ENCODE measurements at regions not wholly inside any gene's neighbourhood (a gene's known extent, or its start where the extent isn't known, plus 50 kb on each side); places are given as distances from the start of the nearest gene placed in this dataset.

GRCh38 chr6:45806172-45806571, 209.5 kb downstream of the CLIC5 start:
- Histone ChIP-seq H4K20me1 (ENCODE audit: insufficient read depth, low read length) (no peaks in the 10 kb centered on the region), H3K27me3 (ENCODE audit: control insufficient read depth in 2 of 2, insufficient read depth in 2 of 2, low read length in 2 of 2) (no peaks in the 10 kb centered on the region), H3K27ac (ENCODE audit: low read depth in 1 of 2, low read length in 2 of 2) (no peak overlapping the region), H2AFZ (ENCODE audit: insufficient read depth, low read depth, low read length, poor library complexity, severe bottlenecking) (no peak overlapping the region), H3K36me3 (replicated peaks in 1 of 2; ENCODE audit: control insufficient read depth in 1 of 2, insufficient read depth in 2 of 2, low read length in 2 of 2) (no peaks in the 10 kb centered on the region), H3K4me3 (replicated peaks in 1 of 3; ENCODE audit: low read depth in 2 of 3, low read length in 3 of 3) (no peak overlapping the region), H3K4me2 (replicated peaks; ENCODE audit: extremely low read depth, low read length, poor library complexity, severe bottlenecking) (no peak overlapping the region), H3K9ac (ENCODE audit: insufficient read depth, low read length, poor library complexity, severe bottlenecking) (no peak overlapping the region), H3K79me2 (ENCODE audit: insufficient read depth, low read length) (no peaks in the 10 kb centered on the region), H3K4me1 (ENCODE audit: control insufficient read depth in 1 of 2, insufficient read depth in 2 of 2, low read length in 2 of 2) (no peaks in the 10 kb centered on the region), H3K9me3 (replicated peaks in 1 of 2; ENCODE audit: control insufficient read depth in 1 of 2, insufficient read depth in 1 of 2, low read length in 2 of 2) (peaks cover 0 to 3% of the 10 kb centered on the region in 2 donors)
- peaks cover 0 to 7% (median 0%) of the 10 kb centered on the region in 7 donors for H3K9me3 Mint-ChIP-seq
- intact Hi-C loops (cut with micrococcal nuclease) = no loop called here
- no peaks in the 10 kb centered on the region for H3K36me3 Mint-ChIP-seq
- no peak overlapping the region for H3K4me3 Mint-ChIP-seq
- H3K27ac Mint-ChIP-seq = no peak overlapping the region
- no peaks in the 10 kb centered on the region for H3K27me3 Mint-ChIP-seq (ENCODE audit: low read depth in 3 of 3)
- no peak for DNase-seq
- WGBS (ENCODE audit: insufficient coverage) = 7% methylated on average over 1 of the region's 1 CpG
- H3K4me1 Mint-ChIP-seq = peaks cover 7% of the 10 kb centered on the region
- no peak for TF ChIP-seq CTCF (IDR thresholded peaks at IDR 0.05)

- Histone ChIP-seq H3K4me1 (ENCODE audit: control insufficient read depth in 1 of 2, insufficient read depth in 2 of 2, low read length in 2 of 2) (no peaks in the 10 kb centered on the region), H4K20me1 (ENCODE audit: insufficient read depth, low read length) (no peaks in the 10 kb centered on the region), H3K4me2 (replicated peaks; ENCODE audit: extremely low read depth, low read length, poor library complexity, severe bottlenecking) (no peak overlapping the region), H3K9me3 (replicated peaks in 1 of 2; ENCODE audit: control insufficient read depth in 1 of 2, insufficient read depth in 1 of 2, low read length in 2 of 2) (peaks cover 0 to 3% of the 10 kb centered on the region in 2 donors), H2AFZ (ENCODE audit: insufficient read depth, low read depth, low read length, poor library complexity, severe bottlenecking) (no peak overlapping the region), H3K27ac (ENCODE audit: low read depth in 1 of 2, low read length in 2 of 2) (no peak overlapping the region), H3K36me3 (replicated peaks in 1 of 2; ENCODE audit: control insufficient read depth in 1 of 2, insufficient read depth in 2 of 2, low read length in 2 of 2) (no peaks in the 10 kb centered on the region), H3K9ac (ENCODE audit: insufficient read depth, low read length, poor library complexity, severe bottlenecking) (no peak overlapping the region), H3K79me2 (ENCODE audit: insufficient read depth, low read length) (no peaks in the 10 kb centered on the region), H3K4me3 (replicated peaks in 1 of 3; ENCODE audit: low read depth in 2 of 3, low read length in 3 of 3) (no peak overlapping the region), H3K27me3 (ENCODE audit: control insufficient read depth in 2 of 2, insufficient read depth in 2 of 2, low read length in 2 of 2) (no peaks in the 10 kb centered on the region)
- H3K36me3 Mint-ChIP-seq = no peaks in the 10 kb centered on the region
- H3K27me3 Mint-ChIP-seq (ENCODE audit: low read depth in 3 of 3) = peaks cover 0 to 3% (median 0%) of the 10 kb centered on the region in 3 donors
- DNase-seq = no peak
- WGBS (ENCODE audit: insufficient coverage) = 91% methylated on average over 4 of the region's 4 CpGs
- intact Hi-C loops (cut with micrococcal nuclease) = no loop called here
- no peaks in the 10 kb centered on the region for H3K4me1 Mint-ChIP-seq
- no peak overlapping the region for H3K27ac Mint-ChIP-seq
- no peak overlapping the region for H3K4me3 Mint-ChIP-seq
- TF ChIP-seq CTCF (IDR thresholded peaks at IDR 0.05) = no peak
- peaks cover 0 to 5% (median 0%) of the 10 kb centered on the region in 7 donors for H3K9me3 Mint-ChIP-seq
These were observed 212.6 kb downstream of the CLIC5 start for GRCh38 chr6:45803071-45803470.
